ENCODE measurements at regions not wholly inside any gene's neighbourhood (a gene's known extent, or its start where the extent isn't known, plus 50 kb on each side); places are given as distances from the start of the nearest gene placed in this dataset.
"Not testable (repeated sequence)": the region's sequence is repeated elsewhere in the genome, so short reads cannot be mapped to it uniquely, and the experiment has no call there.

DNA sequence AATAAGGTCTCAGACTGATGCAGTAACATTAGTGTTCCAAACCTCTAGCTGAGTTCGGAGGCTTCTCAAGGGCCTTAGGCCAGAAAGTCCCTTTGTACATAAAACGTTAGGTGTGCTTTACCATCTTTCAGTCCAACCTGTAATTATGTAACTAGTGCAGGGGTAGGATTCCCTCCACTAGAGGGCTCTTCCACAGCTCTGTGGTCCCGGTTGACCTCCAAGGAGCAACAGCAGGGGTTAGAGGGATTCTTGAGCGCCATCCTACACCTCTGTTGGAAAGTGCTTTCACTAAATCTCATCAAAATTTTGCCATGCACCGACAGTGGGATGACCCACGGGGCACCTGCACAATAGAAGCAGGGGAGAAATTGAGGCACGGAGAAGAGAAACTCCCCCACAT, 155.8 kb upstream of the LRP1B start:
- DNase-seq (ENCODE audit: extremely low read depth, low read depth) = no peak

GRCh38 chr2:142285480-142285879, 154.7 kb upstream of the LRP1B start:
- no peak for DNase-seq (ENCODE audit: extremely low read depth, low read depth)
- TF ChIP-seq, protein P1, sequence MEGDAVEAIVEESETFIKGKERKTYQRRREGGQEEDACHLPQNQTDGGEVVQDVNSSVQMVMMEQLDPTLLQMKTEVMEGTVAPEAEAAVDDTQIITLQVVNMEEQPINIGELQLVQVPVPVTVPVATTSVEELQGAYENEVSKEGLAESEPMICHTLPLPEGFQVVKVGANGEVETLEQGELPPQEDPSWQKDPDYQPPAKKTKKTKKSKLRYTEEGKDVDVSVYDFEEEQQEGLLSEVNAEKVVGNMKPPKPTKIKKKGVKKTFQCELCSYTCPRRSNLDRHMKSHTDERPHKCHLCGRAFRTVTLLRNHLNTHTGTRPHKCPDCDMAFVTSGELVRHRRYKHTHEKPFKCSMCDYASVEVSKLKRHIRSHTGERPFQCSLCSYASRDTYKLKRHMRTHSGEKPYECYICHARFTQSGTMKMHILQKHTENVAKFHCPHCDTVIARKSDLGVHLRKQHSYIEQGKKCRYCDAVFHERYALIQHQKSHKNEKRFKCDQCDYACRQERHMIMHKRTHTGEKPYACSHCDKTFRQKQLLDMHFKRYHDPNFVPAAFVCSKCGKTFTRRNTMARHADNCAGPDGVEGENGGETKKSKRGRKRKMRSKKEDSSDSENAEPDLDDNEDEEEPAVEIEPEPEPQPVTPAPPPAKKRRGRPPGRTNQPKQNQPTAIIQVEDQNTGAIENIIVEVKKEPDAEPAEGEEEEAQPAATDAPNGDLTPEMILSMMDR (IDR thresholded peaks at IDR 0.05; ENCODE audit: low read depth, low read length) = no peak

More for the DNA sequence above, 155.8 kb upstream of the LRP1B start:
- TF ChIP-seq, protein P1 (IDR thresholded peaks at IDR 0.05; ENCODE audit: low read depth, low read length) = peak; percentile 1; the same call in 1 of the 2 replicates

DNA sequence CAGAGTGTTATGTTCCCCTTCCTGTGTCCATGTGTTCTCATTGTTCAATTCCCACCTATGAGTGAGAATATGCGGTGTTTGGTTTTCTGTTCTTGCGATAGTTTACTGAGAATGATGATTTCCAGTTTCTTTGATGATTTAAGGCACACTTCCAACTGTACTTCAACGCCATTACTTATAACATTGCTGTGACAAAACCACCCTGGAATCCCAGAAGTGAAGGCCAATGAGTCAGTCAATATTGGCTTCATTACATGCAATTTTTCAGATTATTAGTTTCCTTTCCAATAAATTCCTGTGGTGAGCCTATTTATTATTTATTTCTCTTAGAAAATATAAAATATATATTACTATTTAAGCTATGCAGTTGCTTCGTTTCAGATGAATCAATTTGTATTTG, 153.5 kb upstream of the LRP1B start:
- DNase-seq (ENCODE audit: extremely low read depth, low read depth) = not testable (repeated sequence)

DNA sequence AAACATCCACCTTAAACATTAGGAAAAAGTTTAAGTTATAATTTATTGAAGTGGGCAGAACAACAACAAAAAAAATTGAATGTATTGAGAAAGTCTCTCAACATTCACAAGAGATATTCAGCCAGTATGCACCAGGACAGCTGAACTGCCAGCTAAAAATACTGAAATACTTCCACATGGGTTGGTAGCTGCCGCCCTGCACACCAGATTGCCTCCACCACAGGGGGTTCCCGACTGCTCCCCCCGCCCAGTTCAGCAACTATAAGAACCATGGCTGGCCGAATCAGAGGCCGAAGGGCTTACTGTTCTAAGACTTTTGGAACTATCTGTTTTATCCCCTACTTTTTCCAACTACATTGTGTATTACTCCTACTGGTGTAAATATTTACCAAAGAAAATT, 150.0 kb upstream of the LRP1B start:
- DNase-seq (ENCODE audit: extremely low read depth, low read depth) = no peak
- TF ChIP-seq, protein P1 (IDR thresholded peaks at IDR 0.05; ENCODE audit: low read depth, low read length) = no peak

DNA sequence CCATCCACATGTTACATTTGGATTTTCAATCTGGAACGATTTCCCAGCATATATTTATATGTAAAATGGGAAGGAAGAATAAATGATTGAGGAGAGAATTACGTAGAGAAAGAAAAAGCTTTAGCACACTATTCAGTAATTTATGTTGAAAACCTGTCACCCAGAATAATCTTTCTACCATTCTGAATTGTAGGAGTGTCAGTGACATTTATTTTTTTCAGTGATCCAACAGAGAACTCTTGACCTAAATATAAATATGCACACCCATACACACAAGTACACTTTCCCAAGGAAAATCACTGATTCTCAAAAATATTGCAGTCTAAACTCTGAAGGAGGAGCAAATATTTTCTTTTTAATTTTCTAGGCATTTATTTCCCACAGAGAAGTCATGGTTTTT, 140.2 kb upstream of the LRP1B start:
- TF ChIP-seq, protein P1 (IDR thresholded peaks at IDR 0.05; ENCODE audit: low read depth, low read length) = no peak
- DNase-seq (ENCODE audit: extremely low read depth, low read depth) = no peak

DNA sequence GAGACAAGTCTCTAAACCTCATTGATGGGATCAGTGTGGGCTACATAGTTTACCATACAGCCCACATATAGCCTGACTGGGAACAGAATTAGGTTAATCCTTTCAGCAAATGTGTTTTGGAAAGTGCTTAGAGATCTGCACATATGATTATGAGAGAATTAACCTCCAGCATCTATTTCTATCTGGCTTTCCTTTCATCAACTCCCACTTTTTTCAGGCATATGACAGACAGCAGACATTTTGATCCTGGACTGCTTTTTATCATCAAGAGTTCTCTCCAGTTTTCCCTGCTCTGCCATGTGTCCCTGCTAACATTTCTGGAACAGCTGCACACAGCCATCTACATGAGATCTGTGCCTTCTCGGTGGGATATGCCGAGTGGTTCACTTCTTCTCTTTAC, 139.5 kb upstream of the LRP1B start:
- TF ChIP-seq, protein P1 (IDR thresholded peaks at IDR 0.05; ENCODE audit: low read depth, low read length) = no peak

GRCh38 chr2:142259356-142259755, 128.5 kb upstream of the LRP1B start:
- TF ChIP-seq, protein P1 (IDR thresholded peaks at IDR 0.05; ENCODE audit: low read depth, low read length) = no peak
- DNase-seq (ENCODE audit: extremely low read depth, low read depth) = no peak

More for the DNA sequence above, 139.5 kb upstream of the LRP1B start:
- no peak for DNase-seq (ENCODE audit: extremely low read depth, low read depth)

GRCh38 chr2:142254031-142254430, 123.2 kb upstream of the LRP1B start:
- DNase-seq (ENCODE audit: extremely low read depth, low read depth) = no peak
- TF ChIP-seq, protein P1 (IDR thresholded peaks at IDR 0.05; ENCODE audit: low read depth, low read length) = no peak
